GM12875 (cell line): ENCODE measurements at regions not wholly inside any gene's neighbourhood (a gene's known extent, or its start where the extent isn't known, plus 50 kb on each side); places are given as distances from the start of the nearest gene placed in this dataset.

Experiments
- H3K4me3 ChIP-seq: one replicate; pipeline ENCODE4 v1.5.1; 2011; ENCODE audit warnings: low read depth, low read length, control low read depth
- CTCF ChIP-seq: IDR thresholded peaks from 2 replicates; pipeline ENCODE4 v1.5.1; 2011; ENCODE audit warnings: low read depth, mild to moderate bottlenecking, control low read depth, inconsistent platforms, low read length, moderate library complexity, borderline replicate concordance; ENCODE audit not compliant: insufficient read depth

- no peak overlapping the region for H3K4me3 ChIP-seq
- no peak for TF ChIP-seq CTCF
These were observed 366.9 kb downstream of the TNS3 start for GRCh38 chr7:47215049-47215448.

- no peak overlapping the region for H3K4me3 ChIP-seq
- no peak for TF ChIP-seq CTCF
These were observed 368.6 kb downstream of the TNS3 start for GRCh38 chr7:47213276-47213675.

GRCh38 chr7:47211519-47211973, 370.4 kb downstream of the TNS3 start:
- no peak overlapping the region for H3K4me3 ChIP-seq
- TF ChIP-seq CTCF: no peak

- H3K4me3 ChIP-seq: no peak overlapping the region
- TF ChIP-seq CTCF: no peak
These were observed 371.5 kb downstream of the TNS3 start for GRCh38 chr7:47210281-47210854.

GRCh38 chr7:47207956-47208355, 374.0 kb downstream of the TNS3 start:
- no peak overlapping the region for H3K4me3 ChIP-seq
- TF ChIP-seq CTCF: no peak

- TF ChIP-seq CTCF: no peak
These were observed 377.2 kb downstream of the TNS3 start for GRCh38 chr7:47204709-47205108.

GRCh38 chr7:47202146-47202783, 379.6 kb downstream of the TNS3 start:
- no peak for TF ChIP-seq CTCF
- H3K4me3 ChIP-seq: no peak overlapping the region

More at GRCh38 chr7:47204709-47205108, 377.2 kb downstream of the TNS3 start:
- no peak overlapping the region for H3K4me3 ChIP-seq
